PC-9 (cell line): ENCODE measurements at regions not wholly inside any gene's neighbourhood (a gene's known extent, or its start where the extent isn't known, plus 50 kb on each side); places are given as distances from the start of the nearest gene placed in this dataset.
"Not testable (repeated sequence)": the region's sequence is repeated elsewhere in the genome, so short reads cannot be mapped to it uniquely, and the experiment has no call there.

Source experiments
- CTCF ChIP-seq: fragments of 200-600 bp; sonication (generic); conservative IDR thresholded peaks from 2 replicates; pipeline ENCODE4 v1.6.1; 2017; ENCODE audit warnings: mixed run types, antibody characterized with exemption, mild to moderate bottlenecking, moderate library complexity
- EZH2 ChIP-seq: fragments of 200-600 bp; sonication (generic); IDR thresholded peaks from 2 replicates; pipeline ENCODE4 v1.8.0; 2017; ENCODE audit warnings: antibody characterized with exemption, low read depth

DNA sequence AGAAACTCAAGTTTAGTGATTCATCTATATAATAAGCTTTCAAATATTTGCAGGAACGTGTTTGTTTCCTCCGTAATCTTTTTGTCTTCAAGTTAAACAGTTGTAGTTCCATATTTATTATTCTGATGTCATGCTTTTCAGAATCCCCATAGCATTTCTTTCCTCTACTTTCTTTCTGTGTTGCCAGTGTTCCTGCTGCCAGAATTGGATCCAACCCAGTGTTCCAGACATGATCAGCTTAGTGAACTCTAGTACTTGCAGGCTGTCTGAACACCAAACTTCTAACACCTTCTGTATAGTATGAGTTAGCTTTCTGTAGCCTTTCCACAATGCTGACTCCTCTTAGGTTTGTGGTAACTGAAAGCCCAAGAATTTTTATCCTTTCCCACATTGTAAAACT lies 340.2 kb upstream of the FRG2C start:
- TF ChIP-seq CTCF, EZH2: not testable (repeated sequence)
